H1 (cell line): ENCODE measurements at regions not wholly inside any gene's neighbourhood (a gene's known extent, or its start where the extent isn't known, plus 50 kb on each side); places are given as distances from the start of the nearest gene placed in this dataset.

Experiments used
- CTCF ChIA-PET: fragments of 300-600 bp; sonication (Branson Sonifier 250); formaldehyde crosslinking; loops from one replicate; lab custom pipeline; 2021; ENCODE audit not compliant: partially characterized antibody; lab: Charles Lee
- POLR2A ChIA-PET: fragments of 300-600 bp; sonication (Branson Sonifier 250); formaldehyde crosslinking; loops from one replicate; lab custom pipeline; 2021; ENCODE audit warnings: inconsistent platforms; ENCODE audit not compliant: partially characterized antibody; lab: Charles Lee
- DNase-seq, 2 experiments: peaks; one replicate each; pipeline versions ENCODE4 v3.0.0 to v3.0.0-alpha.2; 2010 to 2022; ENCODE audit warnings: low spot score in 2 of 2, low read depth in 1 of 2, mixed read lengths in 1 of 2
- FAIRE-seq: peaks from 2 replicates; lab custom pipeline; 2011; peaks lifted over from hg19 to GRCh38; lab: Jason Lieb, UNC
- H2AFZ ChIP-seq: 2 replicates; pipeline ENCODE4 v1.8.1; 2012; ENCODE audit warnings: low read length, inconsistent platforms
- H2AK5ac ChIP-seq: 2 replicates; pipeline ENCODE4 v1.6.1; 2013; ENCODE audit warnings: low read depth, low read length
- H2BK120ac ChIP-seq: replicated peaks from 2 replicates; pipeline ENCODE3; 2013; ENCODE audit warnings: low read depth, low read length, inconsistent platforms
- H2BK12ac ChIP-seq: 2 replicates; pipeline ENCODE4 v1.6.1; 2013; ENCODE audit warnings: low read depth, low read length
- H2BK15ac ChIP-seq: 2 replicates; pipeline ENCODE4 v1.6.1; 2013; ENCODE audit warnings: low read length
- H2BK20ac ChIP-seq: 2 replicates; pipeline ENCODE4 v1.6.1; 2013; ENCODE audit warnings: low read length
- H2BK5ac ChIP-seq: 2 replicates; pipeline ENCODE4 v1.6.1; 2013; ENCODE audit warnings: low read depth, low read length
- H3K14ac ChIP-seq: 2 replicates; pipeline ENCODE4 v1.6.1; 2013; ENCODE audit warnings: inconsistent platforms; ENCODE audit not compliant: insufficient read length
- H3K18ac ChIP-seq: 2 replicates; pipeline ENCODE4 v1.6.1; 2013; ENCODE audit warnings: low read length; ENCODE audit errors: extremely low read depth
- H3K23ac ChIP-seq: 2 replicates; pipeline ENCODE4 v1.6.1; 2013; ENCODE audit warnings: inconsistent platforms; ENCODE audit not compliant: insufficient read length
- H3K23me2 ChIP-seq: 2 replicates; pipeline ENCODE4 v1.6.1; 2013; ENCODE audit warnings: low read depth, low read length
- H3K27ac ChIP-seq: 2 replicates; pipeline ENCODE4 v1.6.1; 2011; ENCODE audit warnings: low read depth, low read length, inconsistent platforms
- H3K27me3 ChIP-seq, 4 experiments: replicated peaks in 1 of 4; 1 replicate in 1 of 4; 2 replicates in 3 of 4; pipeline versions ENCODE4 v1.6.1 to v1.8.1; 2011 to 2013; ENCODE audit warnings: low read length in 3 of 4, mild to moderate bottlenecking in 3 of 4, inconsistent platforms in 2 of 4, mixed read lengths in 2 of 4, moderate library complexity in 1 of 4; ENCODE audit not compliant: control insufficient read depth in 3 of 4, insufficient read depth in 3 of 4; ENCODE audit errors: extremely low read depth in 1 of 4
- H3K36me3 ChIP-seq, 4 experiments: 2 replicates each; pipeline versions ENCODE4 v1.6.1 to v1.8.1; 2011 to 2013; ENCODE audit warnings: mild to moderate bottlenecking in 4 of 4, low read length in 3 of 4, moderate library complexity in 2 of 4, control low read depth in 1 of 4, inconsistent platforms in 1 of 4; ENCODE audit not compliant: insufficient read depth in 4 of 4, control insufficient read depth in 2 of 4
- H3K4ac ChIP-seq: replicated peaks from 2 replicates; pipeline ENCODE3; 2013; ENCODE audit warnings: low read length, low read depth, mixed read lengths, inconsistent platforms; ENCODE audit not compliant: insufficient read length
- H3K4me1 ChIP-seq, 4 experiments: replicated peaks in 1 of 4; 1 replicate in 1 of 4; 2 replicates in 3 of 4; pipeline versions ENCODE4 v1.6.1 to v1.8.1; 2011 to 2013; ENCODE audit warnings: low read length in 3 of 4, inconsistent platforms in 2 of 4, mixed read lengths in 1 of 4; ENCODE audit not compliant: insufficient read depth in 4 of 4, control insufficient read depth in 3 of 4
- H3K4me2 ChIP-seq, 2 experiments: 2 replicates each; pipeline versions ENCODE4 v1.6.1 to v1.8.1; 2011 to 2013; ENCODE audit warnings: low read depth in 2 of 2, low read length in 2 of 2, control low read depth in 1 of 2, inconsistent platforms in 1 of 2, mild to moderate bottlenecking in 1 of 2; ENCODE audit not compliant: insufficient read depth in 1 of 2
- H3K4me3 ChIP-seq, 4 experiments: fragments of 200-600, 300-600 bp in 1 of 4; sonication (generic), shearing (Covaris generic), sonication (Bioruptor Twin) in 1 of 4; 2 replicates each; pipeline versions ENCODE4 v1.5.1 to v1.8.1; 2011 to 2016; ENCODE audit warnings: low read length in 4 of 4, low read depth in 3 of 4, control low read depth in 2 of 4, inconsistent platforms in 2 of 4, mild to moderate bottlenecking in 2 of 4, mixed read lengths in 1 of 4, moderate library complexity in 1 of 4; ENCODE audit not compliant: insufficient read depth in 2 of 4; ENCODE audit errors: extremely low read depth in 1 of 4
- H3K56ac ChIP-seq: replicated peaks from 2 replicates; pipeline ENCODE3; 2013; ENCODE audit warnings: low read depth, mild to moderate bottlenecking, mixed read lengths, low read length, inconsistent platforms; ENCODE audit not compliant: insufficient read length
- H3K79me1 ChIP-seq: 2 replicates; pipeline ENCODE4 v1.6.1; 2013; ENCODE audit warnings: low read depth, low read length, control low read depth
- H3K79me2 ChIP-seq, 2 experiments: 2 replicates each; pipeline versions ENCODE4 v1.6.1 to v1.8.1; 2012 to 2013; ENCODE audit warnings: low read length in 2 of 2, mild to moderate bottlenecking in 2 of 2, inconsistent platforms in 1 of 2; ENCODE audit not compliant: insufficient read depth in 2 of 2, control insufficient read depth in 1 of 2
- H3K9ac ChIP-seq, 4 experiments: replicated peaks in 1 of 4; 1 replicate in 1 of 4; 2 replicates in 3 of 4; pipeline versions ENCODE4 v1.6.1 to v1.8.1; 2011 to 2013; ENCODE audit warnings: low read depth in 3 of 4, low read length in 3 of 4, control low read depth in 2 of 4, mild to moderate bottlenecking in 2 of 4, moderate library complexity in 2 of 4, inconsistent platforms in 1 of 4; ENCODE audit errors: extremely low read depth in 1 of 4
- H3K9me3 ChIP-seq, 2 experiments: 2 replicates each; pipeline versions ENCODE4 v1.6.1 to v1.8.1; 2012 to 2013; ENCODE audit warnings: mild to moderate bottlenecking in 2 of 2, moderate library complexity in 2 of 2, control low read depth in 1 of 2, inconsistent platforms in 1 of 2, low read depth in 1 of 2, low read length in 1 of 2, mixed read lengths in 1 of 2; ENCODE audit not compliant: insufficient read depth in 2 of 2
- H4K20me1 ChIP-seq, 2 experiments: replicated peaks in 1 of 2; 2 replicates each; pipeline versions ENCODE3 to v1.8.1; 2011 to 2013; ENCODE audit warnings: inconsistent platforms in 2 of 2, low read length in 2 of 2, mild to moderate bottlenecking in 1 of 2; ENCODE audit not compliant: insufficient read depth in 2 of 2, control insufficient read depth in 1 of 2
- H4K5ac ChIP-seq: 2 replicates; pipeline ENCODE4 v1.6.1; 2013; ENCODE audit warnings: low read length, low read depth, mixed read lengths, inconsistent platforms; ENCODE audit not compliant: insufficient read length
- H4K8ac ChIP-seq: 2 replicates; pipeline ENCODE4 v1.8.0; 2013; ENCODE audit warnings: mild to moderate bottlenecking, moderate library complexity, low read length, inconsistent platforms; ENCODE audit not compliant: insufficient read depth; ENCODE audit errors: extremely low read depth
- H4K91ac ChIP-seq: replicated peaks from 2 replicates; pipeline ENCODE3; 2013; ENCODE audit warnings: low read length, mixed read lengths, inconsistent platforms; ENCODE audit not compliant: insufficient read length
- CEBPB ChIP-seq: IDR thresholded peaks from 2 replicates; pipeline ENCODE4 v1.6.1; 2012; ENCODE audit warnings: low read depth, low read length
- WGBS, 2 experiments: shearing (Covaris generic) in 1 of 2; methylation state at CpG; one replicate each; pipeline versions ENCODE4 v1.1.6 to v1.1.7; 2013 to 2015; ENCODE audit warnings: low lambda C conversion rate in 2 of 2, mixed read lengths in 2 of 2, inconsistent platforms in 1 of 2, low coverage in 1 of 2, missing lambda C conversion rate in 1 of 2; ENCODE audit not compliant: insufficient replicate concordance in 2 of 2, insufficient coverage in 1 of 2, insufficient read length in 1 of 2; ENCODE audit errors: extremely low coverage in 1 of 2, missing lambda C conversion rate in 1 of 2; 5-methylcytosine and 5-hydroxymethylcytosine counted together

DNA sequence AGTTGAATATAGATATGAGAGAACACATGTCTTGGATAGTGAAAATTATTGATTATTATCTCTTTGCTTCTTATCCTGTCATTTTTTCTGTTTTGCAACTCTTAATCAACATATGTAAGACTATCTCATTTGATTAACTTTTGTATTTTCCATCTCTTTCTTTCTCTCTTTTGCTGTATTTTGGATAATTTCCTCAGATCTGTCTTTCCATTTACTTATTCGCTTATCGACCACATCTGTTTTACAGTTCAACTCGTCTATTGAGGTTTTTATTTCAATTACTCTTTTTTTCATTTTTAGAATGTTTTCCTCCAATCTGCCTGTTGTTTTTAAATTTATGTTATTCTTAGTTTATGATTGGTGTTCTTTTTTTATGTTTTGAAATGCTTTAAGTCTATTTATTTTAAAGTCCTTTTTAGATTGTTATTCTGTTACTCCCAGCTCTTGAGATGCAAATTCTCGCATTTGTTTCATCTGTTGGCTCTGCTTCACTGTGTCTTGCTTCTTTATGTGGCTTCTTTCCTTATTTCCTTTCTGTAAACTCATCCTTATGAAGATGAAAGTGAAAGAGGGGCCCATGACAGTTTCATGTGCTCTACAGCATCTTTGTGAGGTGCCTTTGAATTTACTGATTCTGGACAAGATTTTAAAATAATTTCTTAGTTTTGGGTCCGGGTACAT, 87.8 kb upstream of the IRX5 start:
- no peak overlapping the region for H3K14ac ChIP-seq
- no peak overlapping the region for H2BK5ac ChIP-seq
- no peaks in the 10 kb centered on the region for H3K36me3 ChIP-seq
- no peaks in the 10 kb centered on the region for H3K27me3 ChIP-seq
- H4K5ac ChIP-seq: no peak overlapping the region
- no peak overlapping the region for H2BK20ac ChIP-seq
- no peak overlapping the region for H3K4ac ChIP-seq
- 86% methylated on average over 5 of the region's 5 CpGs; no CpG with 5 or more reads in 1 of the 2 experiments for WGBS, 2 experiments
- H3K23ac ChIP-seq: no peak overlapping the region
- DNase-seq: no peak
- H3K79me2 ChIP-seq: no peaks in the 10 kb centered on the region
- FAIRE-seq: no peak
- H4K8ac ChIP-seq: no peak overlapping the region
- H2BK12ac ChIP-seq: no peak overlapping the region
- H4K20me1 ChIP-seq: no peaks in the 10 kb centered on the region
- ChIA-PET POLR2A (no interaction called here), CTCF (no interaction called here)
- H3K56ac ChIP-seq: no peak overlapping the region
- H3K4me2 ChIP-seq: no peak overlapping the region
- H2AK5ac ChIP-seq: no peak overlapping the region
- peaks cover 11 to 15% of the 10 kb centered on the region in 2 experiments; a peak in 3 of 4 replicates for H3K9me3 ChIP-seq
- H3K27ac ChIP-seq: no peak overlapping the region
- no peaks in the 10 kb centered on the region for H3K4me1 ChIP-seq
- H3K9ac ChIP-seq: no peak overlapping the region
- no peak overlapping the region for H3K4me3 ChIP-seq
- no peaks in the 10 kb centered on the region for H3K79me1 ChIP-seq
- no peak overlapping the region for H2BK15ac ChIP-seq
- H3K23me2 ChIP-seq: no peaks in the 10 kb centered on the region
- H2AFZ ChIP-seq: no peak overlapping the region
- no peak overlapping the region for H3K18ac ChIP-seq
- no peak overlapping the region for H2BK120ac ChIP-seq
- no peak overlapping the region for H4K91ac ChIP-seq
- no peak for TF ChIP-seq CEBPB
- TF ChIP-seq, all 59 proteins: peak for 0
